ENCODE measurements at regions not wholly inside any gene's neighbourhood (a gene's known extent, or its start where the extent isn't known, plus 50 kb on each side); places are given as distances from the start of the nearest gene placed in this dataset.
"Not testable (repeated sequence)": the region's sequence is repeated elsewhere in the genome, so short reads cannot be mapped to it uniquely, and the experiment has no call there.

DNA sequence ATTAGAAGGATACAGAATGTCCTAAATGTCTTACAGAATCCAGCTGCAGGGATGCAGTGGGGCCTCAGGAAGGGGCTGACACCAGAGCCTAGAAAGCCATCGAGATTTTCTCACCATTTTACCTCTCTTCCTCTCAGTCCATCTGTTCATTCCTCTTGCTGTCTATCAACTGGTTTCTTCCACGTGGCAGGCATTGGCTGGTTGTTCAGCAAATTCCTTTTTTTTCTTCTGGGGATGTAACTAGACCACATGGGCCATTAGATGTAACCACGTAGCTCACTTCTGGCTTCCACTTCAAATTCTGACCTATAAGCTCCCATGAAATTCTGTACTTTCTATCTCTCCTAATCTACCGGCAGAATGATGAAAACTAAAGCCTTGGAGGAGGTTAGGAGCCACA is 93.6 kb upstream of the MTAP start:
- DNase-seq: no peak

DNA sequence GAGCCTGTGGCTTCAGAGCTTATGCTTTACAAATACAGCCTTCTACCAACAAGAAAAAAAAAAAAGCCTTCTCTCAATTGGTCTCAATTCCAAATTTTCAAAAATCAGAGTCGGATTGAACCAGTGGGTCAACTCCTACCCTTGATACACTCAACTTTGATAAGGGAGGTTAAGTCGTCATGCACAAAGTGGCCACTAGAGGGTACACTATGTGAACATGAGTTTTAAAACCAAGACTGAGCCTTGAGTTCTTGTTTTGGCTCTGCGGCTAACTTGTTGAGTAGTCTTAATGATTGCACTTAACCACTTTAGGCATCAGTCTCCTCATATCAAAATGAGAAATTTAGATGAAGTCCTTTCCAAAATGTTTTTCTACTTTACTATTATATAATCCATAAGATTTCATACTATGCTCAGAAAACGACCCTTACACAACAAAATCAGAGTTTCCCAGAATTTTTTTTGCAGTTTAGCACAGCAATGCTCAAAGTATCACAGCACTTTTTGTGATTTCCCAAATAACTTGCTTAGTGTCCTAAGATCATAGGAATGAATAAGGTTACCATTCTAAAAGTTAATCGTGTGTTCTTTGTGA is 92.9 kb upstream of the MTAP start:
- peak; percentile 69 for DNase-seq

DNA sequence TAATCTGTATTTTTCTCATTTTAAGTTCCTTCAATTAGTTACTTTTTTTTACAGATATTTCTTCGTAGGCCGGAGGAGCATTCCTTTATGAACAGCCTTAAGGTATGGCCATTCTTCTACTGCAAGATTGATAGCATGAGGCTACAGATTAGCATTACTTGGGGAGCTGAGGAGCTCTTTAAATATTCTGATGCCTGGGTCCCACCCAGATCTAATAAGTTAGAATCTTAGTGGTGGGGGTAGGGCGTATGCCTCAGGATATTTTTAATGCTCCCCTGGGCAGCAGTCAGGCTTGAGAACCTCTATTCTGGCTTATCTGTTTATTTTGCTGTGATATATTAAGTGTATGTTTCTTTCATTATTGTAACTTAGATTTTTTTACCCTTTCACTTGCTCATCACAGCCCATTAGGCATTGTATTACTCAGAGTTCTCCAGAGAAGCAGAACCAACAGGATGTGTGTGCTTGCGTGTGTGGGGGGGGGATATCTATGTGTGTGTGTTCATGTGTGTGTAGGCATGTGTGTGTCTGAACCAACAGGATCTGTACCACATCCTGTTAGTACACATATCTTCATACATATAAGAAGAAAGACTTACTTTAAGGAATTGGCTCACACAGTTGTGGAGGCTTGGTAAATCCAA is 91.8 kb upstream of the MTAP start:
- DNase-seq: no peak

DNA sequence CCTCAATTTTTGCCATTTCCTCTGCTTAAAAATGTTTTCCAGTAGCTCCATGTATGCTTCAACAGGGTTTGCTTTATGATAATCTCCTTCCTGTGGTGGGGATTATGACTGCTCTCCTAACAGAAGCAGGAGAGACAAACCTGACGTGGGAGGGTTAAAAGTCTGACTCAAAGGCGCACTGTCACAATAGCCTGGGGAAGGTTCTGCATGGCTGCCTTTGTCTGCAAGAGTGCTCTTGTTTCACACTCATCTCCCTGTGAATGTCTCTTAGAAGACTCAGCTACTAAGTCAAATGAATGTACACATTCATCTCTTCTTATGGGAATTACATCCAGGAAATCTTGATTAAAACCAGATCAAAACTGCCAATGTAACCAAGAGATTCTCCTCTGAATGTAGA is 90.9 kb upstream of the MTAP start:
- no peak for DNase-seq

DNA sequence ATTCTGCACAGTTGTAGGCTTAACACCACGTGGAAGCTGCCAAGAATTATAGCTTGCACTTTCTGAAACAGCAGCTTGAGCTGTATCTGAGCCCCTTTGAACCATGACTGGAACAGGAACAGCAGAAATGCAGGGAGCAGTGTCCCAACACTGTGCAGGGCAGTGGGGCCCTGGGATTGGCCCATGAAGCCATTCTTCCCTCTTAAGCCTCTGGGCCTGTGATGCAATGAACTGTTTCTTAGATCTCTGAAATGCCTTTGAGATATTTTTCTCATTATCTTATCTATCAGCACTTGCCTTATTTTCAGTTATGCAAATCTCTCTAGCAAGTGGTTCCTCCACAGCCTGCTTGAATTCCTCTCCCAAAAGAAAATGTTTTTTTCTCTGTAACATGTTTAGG is 87.0 kb upstream of the MTAP start:
- DNase-seq: no peak

DNA sequence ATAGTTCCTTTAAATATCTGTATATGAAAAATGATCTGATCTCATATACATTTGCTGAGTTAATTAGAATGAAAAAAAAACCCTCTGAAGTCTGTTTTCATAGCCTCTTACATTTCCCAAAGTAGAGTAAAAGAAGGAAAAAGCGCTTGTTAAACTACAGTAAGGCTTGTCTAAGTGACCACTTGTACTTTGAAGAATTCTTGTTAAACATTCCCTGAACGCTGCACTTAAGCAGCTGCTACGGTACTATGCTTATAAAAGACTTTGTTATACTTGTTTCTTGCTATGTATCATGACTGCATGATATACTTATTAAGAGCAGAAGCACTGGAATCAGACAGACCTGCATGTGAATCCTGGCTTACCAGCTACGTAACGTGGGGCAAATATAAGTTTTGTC is 81.7 kb upstream of the MTAP start:
- DNase-seq: no peak

DNA sequence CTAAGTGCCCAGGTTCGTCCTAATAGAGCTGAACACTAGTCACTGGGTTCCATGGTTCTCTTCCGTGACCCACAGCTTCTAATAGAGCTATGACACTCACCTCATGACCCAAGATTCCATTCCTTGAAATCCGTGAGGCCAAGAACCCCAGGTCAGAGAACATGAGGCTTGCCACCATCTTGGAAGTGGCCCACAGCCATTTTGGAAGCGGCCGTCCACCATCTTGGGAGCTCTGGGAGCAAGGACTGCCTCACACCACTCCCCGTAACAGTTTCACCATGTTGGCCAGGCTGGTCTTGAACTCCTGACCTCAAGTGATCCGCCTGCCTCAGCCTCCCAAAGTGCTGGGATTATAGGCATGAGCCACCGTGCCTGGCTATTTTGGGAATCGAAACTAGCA is 75.0 kb upstream of the MTAP start:
- not testable (repeated sequence) for DNase-seq

DNA sequence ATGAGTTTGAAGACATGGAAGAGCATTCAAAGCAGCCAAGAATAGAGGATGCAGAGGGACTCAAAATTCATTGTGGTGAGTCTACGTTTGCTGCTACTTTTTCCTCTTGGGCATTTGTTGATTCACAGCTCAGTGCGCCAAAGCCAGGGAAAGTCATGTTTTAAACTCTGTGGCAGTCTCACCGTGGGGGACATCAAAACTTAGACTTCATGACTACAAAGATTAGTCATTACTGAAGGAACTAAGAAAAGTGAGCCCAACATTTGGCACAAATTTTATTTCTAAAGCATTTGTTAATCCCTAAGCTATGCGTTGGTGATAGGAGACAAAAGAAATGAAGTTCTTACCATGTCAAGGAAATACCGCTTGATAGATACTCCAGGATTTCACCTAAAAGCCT is 73.7 kb upstream of the MTAP start:
- DNase-seq: no peak

DNA sequence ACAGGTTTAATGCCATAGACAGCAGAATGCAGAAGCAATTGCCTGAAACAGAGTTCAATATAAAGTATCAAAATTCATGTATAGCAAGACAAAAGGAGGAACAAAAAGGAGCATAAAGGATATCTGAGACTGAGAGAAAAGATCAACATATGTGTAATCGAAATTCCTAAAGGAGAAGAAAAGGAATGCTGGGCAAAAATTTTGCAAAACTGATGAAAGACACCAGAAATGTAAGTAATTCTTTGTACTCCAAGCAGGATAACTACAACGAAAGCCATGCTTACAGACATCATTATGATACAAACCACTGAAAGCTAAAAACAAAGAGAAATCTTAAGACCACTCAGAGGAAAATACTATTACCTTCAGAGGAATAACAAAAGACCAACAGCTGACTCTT is 72.8 kb upstream of the MTAP start:
- DNase-seq: no peak

DNA sequence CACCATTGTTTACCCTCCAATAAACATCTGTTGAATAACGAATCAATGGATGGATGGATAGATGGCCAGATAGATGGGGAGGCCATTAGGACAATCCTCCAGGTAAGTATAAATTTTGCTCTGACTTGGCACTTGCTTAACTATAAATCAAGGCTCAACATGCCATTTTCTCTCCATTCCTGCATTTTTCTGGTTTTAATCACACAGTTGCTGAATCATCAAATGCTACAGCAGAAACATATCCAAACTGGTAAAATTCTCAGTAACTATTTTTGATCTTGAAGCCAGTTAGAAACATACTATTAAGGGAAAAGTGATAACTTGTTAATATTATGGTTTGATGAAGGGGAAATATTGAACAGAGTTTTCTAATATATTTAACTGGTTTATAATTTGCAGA is 71.5 kb upstream of the MTAP start:
- no peak for DNase-seq

DNA sequence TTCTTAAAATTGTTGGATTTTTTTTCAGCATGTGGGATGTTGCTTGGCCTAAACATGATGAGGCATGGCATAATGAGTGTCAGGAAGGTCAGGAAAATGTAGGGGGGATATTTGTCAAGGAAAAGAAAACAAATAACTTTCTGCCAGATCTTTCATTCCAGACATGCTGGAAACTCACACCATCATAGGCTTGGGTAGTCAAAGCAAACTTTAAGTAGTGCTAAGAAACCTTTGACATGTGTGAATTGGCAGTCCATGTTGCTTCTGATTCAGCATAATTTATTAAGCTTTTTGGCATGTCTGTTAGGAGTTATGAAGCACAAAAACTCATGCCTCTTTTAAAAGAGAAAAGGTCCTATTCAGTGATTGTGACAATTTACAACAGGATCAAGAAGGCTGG is 61.3 kb upstream of the MTAP start:
- no peak for DNase-seq

DNA sequence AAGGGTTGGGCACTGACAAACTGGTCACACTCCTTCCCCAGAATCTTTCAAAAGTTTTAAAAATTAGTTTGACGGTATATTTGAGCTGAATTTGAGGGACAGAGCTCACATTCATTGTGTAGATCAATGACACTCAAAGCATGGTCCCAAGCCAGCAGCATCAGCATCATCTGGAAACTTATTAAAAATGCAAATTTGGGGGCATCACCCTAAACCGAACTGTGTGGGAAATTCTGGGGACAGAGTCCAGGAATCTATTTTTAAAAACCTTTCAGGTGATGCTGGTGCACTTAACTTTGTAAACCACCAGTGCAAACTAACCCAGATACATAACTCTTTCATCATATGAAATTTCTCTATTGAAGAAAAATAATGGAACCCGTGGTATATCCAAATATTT is 58.1 kb upstream of the MTAP start:
- DNase-seq: no peak

DNA sequence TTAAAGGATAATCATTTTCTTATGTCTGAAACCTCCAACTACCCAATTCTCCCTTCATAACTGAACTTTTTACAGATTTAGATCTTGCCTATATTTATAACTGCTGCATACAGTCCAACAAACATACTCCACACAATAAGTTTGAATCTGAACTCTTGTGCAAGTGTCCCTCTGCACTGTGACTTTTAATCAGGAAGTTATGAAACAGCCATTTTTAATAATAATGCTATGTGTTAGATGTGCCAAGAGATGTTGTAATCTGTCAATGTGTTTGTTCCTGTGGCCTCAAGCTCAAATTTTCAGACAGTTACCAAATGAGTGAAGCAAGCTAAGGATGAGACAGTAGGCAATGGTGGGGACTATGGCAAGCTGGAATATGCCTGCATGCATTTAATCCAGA is 57.6 kb upstream of the MTAP start:
- no peak for DNase-seq

DNA sequence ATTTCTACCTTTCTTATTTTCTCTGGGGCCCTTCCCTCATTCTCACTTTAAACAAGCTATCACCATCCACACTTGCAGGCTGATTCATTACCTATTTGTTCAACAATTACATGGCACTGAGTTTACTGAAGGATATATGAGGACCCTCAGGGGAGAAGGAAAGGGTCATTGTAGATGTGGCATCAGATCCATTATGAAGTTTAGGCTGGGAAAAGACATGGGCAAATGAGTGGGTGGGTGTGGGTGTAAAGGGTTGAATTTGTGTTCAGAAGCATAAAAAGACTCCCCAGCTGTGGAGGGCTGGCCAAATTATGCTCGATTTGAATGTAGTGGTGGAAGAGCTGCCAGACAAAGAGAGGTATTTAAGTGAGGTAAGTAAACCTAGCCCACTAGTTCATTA is 55.9 kb upstream of the MTAP start:
- DNase-seq: no peak

DNA sequence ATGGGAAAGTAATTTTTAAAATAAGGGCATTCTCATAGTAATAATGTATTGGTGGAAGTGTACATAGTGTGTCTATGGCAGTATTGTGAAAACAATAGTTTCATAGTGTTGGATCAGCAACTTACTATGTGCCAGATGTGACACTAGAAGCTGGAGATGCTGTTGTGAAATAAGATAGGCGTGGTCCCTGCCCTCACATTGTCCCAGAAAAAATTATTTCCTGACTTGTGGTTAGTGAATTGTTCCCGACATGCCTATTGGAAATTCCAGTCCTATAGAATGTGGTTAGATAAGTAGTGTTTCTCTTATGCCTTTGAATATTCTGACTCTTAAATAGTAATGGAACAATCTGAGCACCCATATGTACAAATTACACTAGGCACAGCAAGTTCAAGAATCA is 55.3 kb upstream of the MTAP start:
- no peak for DNase-seq

DNA sequence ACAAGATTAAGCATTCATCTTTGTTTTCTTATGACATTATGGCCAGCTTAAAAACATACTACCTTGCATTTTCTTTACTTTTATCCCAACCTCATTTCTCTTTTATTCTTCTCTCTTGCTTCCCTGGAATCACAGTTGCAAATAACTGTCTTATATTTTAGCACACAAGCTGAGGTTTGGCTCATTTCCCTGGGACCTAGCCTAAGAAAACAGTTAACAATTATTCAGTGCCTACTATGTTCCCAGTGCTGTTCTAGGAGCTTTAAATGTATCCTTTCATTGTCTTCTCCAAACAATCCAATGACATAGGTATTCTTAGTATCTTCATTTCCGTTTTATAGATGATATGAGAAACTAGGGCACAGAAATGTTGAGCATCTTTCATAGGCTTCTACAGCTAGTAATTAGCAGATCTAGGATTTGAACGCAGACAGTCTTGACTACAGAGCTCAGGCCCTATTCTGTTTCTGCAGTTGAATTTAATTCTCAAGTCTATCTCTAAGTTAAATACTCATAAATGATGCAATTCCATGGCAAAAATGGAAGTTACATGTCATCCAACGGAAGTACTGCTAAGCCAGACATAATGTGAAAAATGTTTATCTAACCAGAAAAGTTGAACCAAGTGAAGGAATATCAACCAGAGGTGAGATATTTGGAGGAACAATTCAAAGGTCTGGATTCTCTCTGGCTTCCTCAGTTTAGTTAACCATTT is 52.3 kb upstream of the MTAP start:
- DNase-seq: no peak

DNA sequence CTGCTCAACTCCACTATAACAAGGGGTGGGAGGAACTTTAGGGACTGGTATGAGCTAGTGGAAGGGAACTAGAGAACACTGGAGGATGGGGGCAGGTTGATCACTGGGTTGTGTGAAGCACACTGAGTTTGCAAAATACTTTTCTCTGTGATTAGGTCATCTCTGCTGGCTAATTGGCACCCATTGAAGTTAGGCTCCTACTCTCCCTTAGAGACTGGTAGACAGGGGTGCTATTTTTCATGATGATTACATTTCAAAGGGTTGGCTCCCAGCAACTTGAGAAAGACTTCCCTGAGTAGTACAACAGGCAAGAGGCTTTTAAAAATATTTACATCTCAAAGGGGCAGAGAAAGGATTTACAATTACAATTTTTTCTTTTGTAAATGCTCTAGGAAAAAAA is 50.4 kb upstream of the MTAP start:
- no peak for DNase-seq
